Smooth muscle cell (in vitro differentiated cells): ENCODE measurements at regions not wholly inside any gene's neighbourhood (a gene's known extent, or its start where the extent isn't known, plus 50 kb on each side); places are given as distances from the start of the nearest gene placed in this dataset.

ENCODE experiments used
- DNase-seq: peaks from one replicate; lab custom pipeline; 2025; ENCODE audit not compliant: unreplicated experiment; lab: John Stamatoyannopoulos, UW
- H2AFZ ChIP-seq: fragments of 200-600 bp; sonication (generic); 2 replicates; pipeline ENCODE4 v1.6.0; 2016; ENCODE audit warnings: antibody characterized with exemption, low read depth, mild to moderate bottlenecking
- H3F3A ChIP-seq: fragments of 200-600 bp; sonication (generic); 2 replicates; pipeline ENCODE4 v1.6.0; 2017; ENCODE audit warnings: antibody characterized with exemption, low read depth
- H3K27ac ChIP-seq: fragments of 200-600 bp; sonication (generic); 2 replicates; pipeline ENCODE4 v1.5.1; 2016; ENCODE audit warnings: low read depth, mild to moderate bottlenecking
- H3K27me3 ChIP-seq: fragments of 200-600 bp; sonication (generic); 2 replicates; pipeline ENCODE4 v1.6.1; 2016; ENCODE audit warnings: low read depth, mild to moderate bottlenecking
- H3K36me3 ChIP-seq: fragments of 200-600 bp; sonication (generic); 2 replicates; pipeline ENCODE4 v1.5.1; 2016; ENCODE audit warnings: low read depth
- H3K4me1 ChIP-seq: fragments of 200-600 bp; sonication (generic); 2 replicates; pipeline ENCODE4 v1.5.1; 2016; ENCODE audit warnings: low read depth
- H3K4me2 ChIP-seq: fragments of 200-600 bp; sonication (generic); 2 replicates; pipeline ENCODE4 v1.6.0; 2016; ENCODE audit warnings: mild to moderate bottlenecking
- H3K4me3 ChIP-seq: fragments of 200-600 bp; sonication (generic); 2 replicates; pipeline ENCODE4 v1.5.1; 2016; ENCODE audit warnings: mild to moderate bottlenecking
- H3K79me2 ChIP-seq: fragments of 200-600 bp; sonication (generic); 2 replicates; pipeline ENCODE4 v1.6.0; 2016; ENCODE audit warnings: low read depth, mild to moderate bottlenecking
- H3K9ac ChIP-seq: fragments of 200-600 bp; sonication (generic); 2 replicates; pipeline ENCODE4 v1.6.0; 2016; ENCODE audit warnings: low read depth
- H3K9me3 ChIP-seq: fragments of 200-600 bp; sonication (generic); replicated peaks from 2 replicates; pipeline ENCODE4 v1.5.1; 2016; ENCODE audit warnings: low read depth
- H4K20me1 ChIP-seq: fragments of 200-600 bp; sonication (generic); 2 replicates; pipeline ENCODE4 v1.6.0; 2016; ENCODE audit warnings: low read depth
- WGBS: methylation state at CpG from one replicate; pipeline ENCODE4 v1.1.7; 2016; ENCODE audit warnings: low lambda C conversion rate; 5-methylcytosine and 5-hydroxymethylcytosine counted together
- TF ChIP-seq, protein P1 (sequence below): fragments of 200-600 bp; sonication (generic); IDR thresholded peaks from 2 replicates; pipeline ENCODE4 v1.5.1; 2017; ENCODE audit warnings: borderline replicate concordance, mild to moderate bottlenecking, antibody characterized with exemption; ENCODE audit not compliant: insufficient read depth, poor library complexity, severe bottlenecking

DNA sequence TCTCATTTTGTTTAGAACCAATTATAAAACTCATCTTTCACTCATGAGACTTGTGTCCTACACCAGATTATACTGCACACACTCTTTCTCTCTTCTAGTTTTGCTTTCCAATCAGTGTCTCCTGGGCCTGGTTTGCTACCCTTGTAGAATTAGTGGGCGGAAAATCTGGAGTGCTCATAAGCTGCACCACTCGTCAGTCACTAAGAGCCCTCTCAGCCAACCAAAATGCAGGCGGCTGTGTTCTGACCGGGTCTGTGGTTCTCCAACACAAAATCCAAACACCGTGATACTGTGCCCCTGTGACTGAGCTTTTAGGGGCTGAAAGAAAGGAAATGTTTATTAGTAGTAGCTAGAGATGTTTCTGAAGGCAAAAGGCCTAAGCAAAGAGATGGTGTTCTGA lies 83.7 kb upstream of the OBI1 start:
- no peaks in the 10 kb centered on the region for H3K4me1 ChIP-seq
- no peak overlapping the region for H3K4me3 ChIP-seq
- no peak overlapping the region for H3K27ac ChIP-seq
- DNase-seq = no peak
- H3K36me3 ChIP-seq = no peaks in the 10 kb centered on the region
- H3K27me3 ChIP-seq = peaks cover 4% of the 10 kb centered on the region
- H3K4me2 ChIP-seq = no peak overlapping the region
- H3F3A ChIP-seq = no peaks in the 10 kb centered on the region
- no peak overlapping the region for H2AFZ ChIP-seq
- H4K20me1 ChIP-seq = no peaks in the 10 kb centered on the region
- WGBS = 79% methylated on average over 5 of the region's 5 CpGs
- H3K9me3 ChIP-seq = no peaks in the 10 kb centered on the region
- H3K79me2 ChIP-seq = no peaks in the 10 kb centered on the region
- no peak overlapping the region for H3K9ac ChIP-seq
- TF ChIP-seq, protein P1, sequence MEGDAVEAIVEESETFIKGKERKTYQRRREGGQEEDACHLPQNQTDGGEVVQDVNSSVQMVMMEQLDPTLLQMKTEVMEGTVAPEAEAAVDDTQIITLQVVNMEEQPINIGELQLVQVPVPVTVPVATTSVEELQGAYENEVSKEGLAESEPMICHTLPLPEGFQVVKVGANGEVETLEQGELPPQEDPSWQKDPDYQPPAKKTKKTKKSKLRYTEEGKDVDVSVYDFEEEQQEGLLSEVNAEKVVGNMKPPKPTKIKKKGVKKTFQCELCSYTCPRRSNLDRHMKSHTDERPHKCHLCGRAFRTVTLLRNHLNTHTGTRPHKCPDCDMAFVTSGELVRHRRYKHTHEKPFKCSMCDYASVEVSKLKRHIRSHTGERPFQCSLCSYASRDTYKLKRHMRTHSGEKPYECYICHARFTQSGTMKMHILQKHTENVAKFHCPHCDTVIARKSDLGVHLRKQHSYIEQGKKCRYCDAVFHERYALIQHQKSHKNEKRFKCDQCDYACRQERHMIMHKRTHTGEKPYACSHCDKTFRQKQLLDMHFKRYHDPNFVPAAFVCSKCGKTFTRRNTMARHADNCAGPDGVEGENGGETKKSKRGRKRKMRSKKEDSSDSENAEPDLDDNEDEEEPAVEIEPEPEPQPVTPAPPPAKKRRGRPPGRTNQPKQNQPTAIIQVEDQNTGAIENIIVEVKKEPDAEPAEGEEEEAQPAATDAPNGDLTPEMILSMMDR = no peak

DNA sequence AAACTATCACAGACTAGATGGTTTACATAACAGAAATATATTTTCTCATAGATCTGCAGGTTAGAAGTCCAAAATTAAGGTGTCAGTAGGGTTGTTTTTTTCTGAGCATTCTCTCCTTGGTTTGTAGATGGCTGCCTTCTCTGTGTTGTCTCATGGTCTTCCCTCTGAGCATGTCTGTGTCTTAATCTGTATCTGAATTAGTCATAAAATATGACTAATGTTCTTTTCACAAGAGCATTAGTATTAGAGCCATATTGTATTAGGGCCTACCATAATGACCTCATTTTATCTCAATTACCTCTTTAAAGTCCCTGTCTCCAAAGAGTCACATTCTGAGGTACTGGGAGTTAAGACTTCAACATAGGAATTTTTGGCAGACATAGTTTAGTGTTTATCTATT lies 77.2 kb upstream of the OBI1 start:
- no peak overlapping the region for H3K4me2 ChIP-seq
- no peak overlapping the region for H3K9ac ChIP-seq
- no peaks in the 10 kb centered on the region for H4K20me1 ChIP-seq
- DNase-seq = no peak
- H3K79me2 ChIP-seq = no peaks in the 10 kb centered on the region
- no peaks in the 10 kb centered on the region for H3K27me3 ChIP-seq
- H3K27ac ChIP-seq = no peak overlapping the region
- TF ChIP-seq, protein P1 = no peak
- H3K4me1 ChIP-seq = no peaks in the 10 kb centered on the region
- no peak overlapping the region for H2AFZ ChIP-seq
- H3K9me3 ChIP-seq = no peaks in the 10 kb centered on the region
- no peak overlapping the region for H3K4me3 ChIP-seq
- no peaks in the 10 kb centered on the region for H3K36me3 ChIP-seq
- H3F3A ChIP-seq = no peaks in the 10 kb centered on the region

DNA sequence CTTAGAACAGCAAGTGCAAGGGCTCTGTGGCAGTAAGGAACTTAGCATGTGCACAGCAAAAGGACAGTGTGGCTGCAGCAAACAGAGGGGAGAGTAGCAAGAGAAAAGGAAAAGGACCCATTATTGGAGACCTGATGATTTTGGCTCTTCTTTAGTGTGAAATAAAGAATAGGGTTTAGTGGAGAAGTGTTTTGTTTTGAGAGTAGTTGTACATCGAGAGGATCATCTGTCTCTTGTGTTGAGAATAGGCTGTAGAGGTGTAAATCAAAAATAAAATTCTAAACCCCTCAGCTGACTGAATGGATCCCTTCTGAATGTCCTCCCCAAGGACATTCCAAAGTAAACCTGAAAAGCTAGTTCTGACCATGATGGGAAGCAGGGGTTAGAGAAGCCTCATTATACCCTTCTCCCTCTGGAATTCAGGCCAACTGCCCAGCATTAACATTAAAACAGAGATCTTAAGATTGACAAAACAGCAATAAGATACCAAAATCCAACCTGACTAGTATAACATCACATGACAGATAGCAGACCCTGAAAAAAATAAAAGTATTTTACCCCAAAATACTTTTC lies 73.6 kb upstream of the OBI1 start:
- no peak overlapping the region for H3K9ac ChIP-seq
- no peaks in the 10 kb centered on the region for H4K20me1 ChIP-seq
- WGBS = 67% methylated on average over 1 of the region's 1 CpG
- no peaks in the 10 kb centered on the region for H3K9me3 ChIP-seq
- TF ChIP-seq, protein P1 = no peak
- no peak for DNase-seq
- no peaks in the 10 kb centered on the region for H3K4me1 ChIP-seq
- H3K4me2 ChIP-seq = no peak overlapping the region
- H2AFZ ChIP-seq = no peak overlapping the region
- no peaks in the 10 kb centered on the region for H3F3A ChIP-seq
- no peak overlapping the region for H3K4me3 ChIP-seq
- no peaks in the 10 kb centered on the region for H3K79me2 ChIP-seq
- H3K36me3 ChIP-seq = no peaks in the 10 kb centered on the region
- H3K27ac ChIP-seq = no peak overlapping the region
- H3K27me3 ChIP-seq = no peaks in the 10 kb centered on the region

DNA sequence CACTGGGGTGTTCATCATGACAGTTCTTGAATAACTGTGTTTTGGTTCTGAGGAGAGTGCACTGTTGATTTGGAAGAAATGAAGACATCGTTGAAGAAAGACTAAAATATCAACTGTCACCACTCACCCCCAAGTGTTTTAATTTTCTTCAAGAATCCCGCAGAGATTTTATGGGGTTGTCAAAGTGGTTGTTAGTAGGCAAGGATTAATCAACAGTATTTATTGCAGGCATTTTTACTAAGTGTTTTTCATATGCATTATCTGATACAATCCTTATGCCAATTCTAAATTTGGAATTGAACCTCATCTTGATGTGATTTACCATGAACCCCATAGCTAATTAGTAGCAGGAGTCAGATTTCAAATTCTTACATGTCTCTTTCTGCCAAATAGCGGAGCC lies 63.7 kb upstream of the OBI1 start:
- Histone ChIP-seq H3K4me2 (no peak overlapping the region), H3K9ac (no peak overlapping the region), H3K9me3 (no peaks in the 10 kb centered on the region), H3F3A (no peaks in the 10 kb centered on the region), H3K27me3 (no peaks in the 10 kb centered on the region), H3K36me3 (no peaks in the 10 kb centered on the region), H4K20me1 (no peaks in the 10 kb centered on the region), H3K27ac (no peak overlapping the region), H3K4me1 (peaks cover 8% of the 10 kb centered on the region), H2AFZ (no peak overlapping the region), H3K4me3 (no peak overlapping the region), H3K79me2 (no peaks in the 10 kb centered on the region)
- TF ChIP-seq, protein P1 = no peak
- DNase-seq = no peak
- 75% methylated on average over 3 of the region's 3 CpGs for WGBS
